Myocyte (in vitro differentiated cells): ENCODE measurements at regions not wholly inside any gene's neighbourhood (a gene's known extent, or its start where the extent isn't known, plus 50 kb on each side); places are given as distances from the start of the nearest gene placed in this dataset.
A peak's percentile ranks its signal among the peaks of the same experiment; 100 is the strongest.

ENCODE experiments used
- DNase-seq: peaks from one replicate; pipeline ENCODE4 v3.0.0-alpha.2; 2012; ENCODE audit warnings: low read depth

DNA sequence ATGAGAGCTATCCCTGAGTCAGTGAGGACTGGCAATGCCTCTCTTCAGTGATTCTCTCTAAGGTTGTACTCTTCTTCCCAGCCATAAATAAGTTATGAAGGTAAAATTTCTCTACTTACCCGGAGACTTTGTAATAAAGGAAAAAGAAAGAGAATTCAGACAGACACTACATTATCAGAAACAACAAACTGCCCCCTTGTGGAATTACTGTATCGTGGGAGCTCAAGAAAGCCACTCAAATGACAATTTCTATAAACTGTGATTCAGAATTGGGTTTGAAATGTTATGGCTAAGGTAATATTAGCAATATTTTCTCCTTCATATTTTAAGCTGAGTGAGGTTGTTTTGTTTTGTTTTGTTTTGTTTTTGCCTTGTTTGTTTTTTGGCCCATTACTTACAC, 155.8 kb upstream of the TANK start:
- peak; percentile 30 for DNase-seq

DNA sequence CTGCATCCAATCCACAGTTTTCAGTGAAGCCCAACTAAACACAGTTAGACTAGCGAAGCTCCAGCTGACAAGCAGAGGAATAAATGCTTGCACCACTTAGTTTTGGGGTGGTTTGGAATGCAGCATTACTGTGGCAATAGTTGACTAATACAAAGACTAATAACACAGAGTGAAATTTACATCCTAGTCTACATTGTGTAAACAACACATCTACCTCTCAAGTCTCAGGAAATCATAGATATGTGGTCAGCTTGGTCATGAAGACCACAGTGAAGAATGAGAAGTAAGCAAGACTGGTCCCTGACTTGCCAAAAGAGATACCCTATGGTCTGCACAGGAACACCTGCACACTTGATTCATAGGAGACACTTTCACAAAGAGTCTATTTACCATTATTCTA, 155.1 kb upstream of the TANK start:
- DNase-seq, result no peak

DNA sequence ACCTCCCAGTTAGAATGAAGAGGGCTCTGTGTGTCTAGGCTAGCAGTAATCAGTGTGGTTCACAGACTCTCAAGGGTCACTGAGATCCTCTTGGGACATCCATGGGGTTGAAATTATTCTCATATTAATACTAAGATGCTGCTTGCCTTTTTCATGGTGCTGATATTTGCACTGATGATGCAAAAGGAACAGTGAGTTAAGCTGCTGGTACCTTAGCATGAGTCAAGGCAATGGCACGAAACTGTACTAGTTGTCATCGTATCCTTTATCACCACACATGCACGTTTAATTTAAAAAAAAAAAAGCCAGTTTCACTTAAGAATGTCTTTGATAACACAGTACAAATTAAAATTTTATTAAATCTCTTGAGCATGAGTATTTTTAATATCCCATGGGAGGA, 151.9 kb upstream of the TANK start:
- no peak for DNase-seq

DNA sequence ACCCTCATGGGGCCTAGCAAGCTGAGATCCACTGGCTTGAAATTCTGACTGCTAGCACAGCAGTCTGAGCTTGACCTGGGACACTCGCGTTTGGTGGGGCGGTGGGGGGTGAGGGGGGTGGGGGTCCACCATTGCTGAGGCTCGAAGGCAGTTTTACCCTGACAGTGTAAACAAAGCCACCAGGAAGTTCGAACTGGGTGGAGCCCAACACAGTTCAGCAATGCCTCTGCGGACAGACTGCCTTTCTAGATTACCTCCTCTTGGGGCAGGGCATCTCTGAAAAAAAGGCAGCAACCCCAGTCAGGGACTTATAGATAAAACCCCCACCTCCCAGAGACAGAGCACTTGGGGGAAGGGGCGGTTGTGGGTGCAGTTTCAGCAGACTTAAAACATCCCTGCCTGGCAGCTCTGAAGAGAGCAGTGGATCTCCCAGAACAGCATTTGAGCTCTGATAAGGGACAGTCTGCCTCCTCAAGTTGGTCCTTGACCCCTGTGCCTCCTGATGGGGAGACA, 149.7 kb upstream of the TANK start:
- no peak for DNase-seq

DNA sequence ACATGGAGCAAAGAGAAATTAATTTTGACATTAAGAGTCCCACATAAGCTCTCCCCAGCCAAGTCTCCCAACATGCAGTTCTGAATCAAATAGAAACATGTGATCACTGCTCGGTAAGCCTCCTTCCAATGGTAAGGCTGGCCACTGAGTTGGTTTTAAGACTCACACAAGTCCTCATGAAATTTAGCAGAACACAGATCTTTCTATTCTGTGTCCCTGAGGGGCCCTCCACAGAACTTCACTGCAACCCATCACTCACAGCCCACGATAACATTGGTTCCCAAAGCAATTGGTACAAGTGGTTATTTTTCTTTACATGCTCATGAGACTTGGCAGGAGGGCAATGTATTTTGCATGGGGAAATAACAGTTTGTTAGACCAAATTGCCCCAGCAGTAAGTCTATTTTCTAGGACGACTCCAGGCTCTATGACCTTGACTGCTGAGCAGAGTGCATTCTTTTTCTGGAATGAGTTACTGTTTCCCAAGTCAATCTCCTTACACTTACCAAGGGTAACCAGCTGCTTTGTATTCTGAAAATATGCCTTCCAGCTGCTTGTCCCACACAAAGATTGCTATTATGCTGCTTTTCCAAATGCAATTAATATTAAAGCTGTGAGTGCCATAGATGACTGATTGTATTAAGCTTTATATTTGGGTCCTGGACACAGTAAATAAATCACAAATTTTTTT, 142.3 kb upstream of the TANK start:
- DNase-seq, result peak; percentile 64

DNA sequence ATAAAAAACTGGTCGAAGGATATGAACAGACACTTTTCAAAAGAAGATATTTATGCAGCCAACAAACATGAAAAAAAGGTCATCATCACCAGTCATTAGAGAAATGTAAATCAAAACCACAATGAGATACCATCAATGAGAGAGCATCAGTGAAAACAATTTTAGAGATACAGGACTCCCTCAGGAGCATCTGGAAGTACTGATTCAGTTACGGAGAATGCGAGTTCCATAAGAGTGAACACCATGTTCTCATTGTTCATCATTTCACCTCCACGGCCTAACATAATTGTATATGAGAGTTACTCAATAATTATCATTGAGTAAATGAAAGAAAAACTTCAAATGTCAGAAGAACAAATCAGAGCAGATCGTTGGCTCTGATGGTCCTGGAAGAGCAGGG, 140.9 kb upstream of the TANK start:
- DNase-seq, result no peak

DNA sequence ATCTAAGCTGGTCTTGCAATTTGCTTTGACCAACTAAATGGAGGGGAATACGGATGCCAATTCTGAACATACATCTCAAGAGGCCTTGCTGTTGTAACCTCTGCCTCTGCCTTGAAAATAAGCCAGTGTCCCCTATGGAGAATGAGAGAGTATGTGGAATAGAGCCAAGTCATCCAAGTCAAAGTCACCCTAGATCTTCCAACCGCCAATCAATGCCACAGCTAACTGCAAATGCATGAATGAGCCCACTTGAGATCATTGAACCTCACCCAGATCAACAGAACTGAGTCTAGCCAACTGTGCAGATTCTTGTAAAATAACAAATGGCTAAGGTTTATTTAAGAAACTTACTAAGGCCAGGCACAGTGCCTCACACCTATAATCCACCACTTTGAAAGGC, 139.8 kb upstream of the TANK start:
- DNase-seq, result no peak

DNA sequence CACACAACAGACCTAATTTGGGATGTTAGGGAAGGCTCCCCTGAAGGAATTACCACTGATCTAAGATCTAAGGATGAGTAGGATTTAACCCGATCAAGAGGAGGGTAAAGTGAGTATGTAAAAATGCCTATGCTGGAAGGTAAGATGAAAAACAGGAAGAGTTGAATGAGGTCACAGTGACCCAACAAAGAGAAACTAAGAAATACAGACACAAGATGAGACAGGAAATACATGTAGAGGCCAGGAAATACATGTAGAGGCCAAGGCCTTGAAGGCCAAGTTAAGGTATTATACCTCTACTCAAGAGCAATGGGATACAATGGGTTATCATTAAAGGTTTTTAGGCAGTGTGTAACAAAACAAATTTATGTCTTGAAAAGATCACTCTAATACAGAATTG, 131.6 kb upstream of the TANK start:
- no peak for DNase-seq

DNA sequence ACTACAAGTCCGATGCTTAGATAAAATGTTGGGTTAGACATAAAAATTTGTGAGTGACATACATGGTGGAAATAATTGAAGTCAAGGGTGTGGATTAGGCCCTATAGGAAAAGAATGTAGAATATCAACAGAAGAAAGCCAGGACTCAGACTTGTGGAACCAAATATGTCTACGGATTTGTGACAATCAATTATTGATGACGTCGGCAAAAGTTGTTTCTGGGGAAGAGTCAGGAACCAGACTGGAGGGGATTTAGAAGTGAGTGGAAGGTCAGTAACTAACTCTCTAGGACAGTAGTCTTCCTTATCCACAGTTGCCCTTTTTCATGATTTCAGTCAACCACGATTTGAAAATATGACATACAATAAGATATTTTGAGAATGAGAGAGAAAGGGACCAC, 130.9 kb upstream of the TANK start:
- DNase-seq, result no peak

DNA sequence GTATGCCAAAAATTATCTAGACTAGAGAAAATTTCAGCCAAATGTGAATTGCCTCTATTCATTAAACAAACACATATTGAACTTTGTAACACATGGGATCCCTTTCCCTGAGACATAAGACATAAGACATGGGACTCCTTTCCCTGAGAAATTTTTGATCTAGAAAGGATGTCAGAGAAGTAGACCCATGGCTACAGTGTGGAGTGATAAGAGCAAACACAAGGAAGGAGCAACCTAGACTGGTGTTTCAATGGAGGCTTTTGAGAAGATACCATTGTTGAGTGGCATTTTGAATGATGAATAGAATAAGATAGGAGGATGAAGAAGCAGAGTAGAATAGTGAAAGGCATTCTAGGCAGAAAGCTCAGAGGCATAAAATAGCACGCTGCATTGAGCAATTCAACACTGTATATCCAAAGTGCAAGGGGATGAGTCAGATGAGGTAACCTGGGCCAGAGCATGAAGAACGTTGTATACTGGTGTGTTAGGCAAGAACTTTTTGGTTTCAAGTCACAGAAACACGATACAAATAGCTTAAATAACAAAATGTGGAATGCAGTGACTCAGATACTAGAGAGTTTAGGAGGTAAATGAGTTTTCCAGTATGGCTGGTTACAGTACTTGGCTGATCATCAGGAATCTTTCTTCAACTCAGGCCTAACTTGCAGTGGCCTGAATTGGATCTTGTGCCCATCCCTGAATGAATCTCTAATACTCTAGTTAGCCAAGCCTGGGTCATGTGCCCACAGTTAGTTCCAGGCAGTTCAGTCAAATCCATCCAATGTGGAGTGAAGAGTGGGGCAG, 129.8 kb upstream of the TANK start:
- peak; percentile 74 for DNase-seq

DNA sequence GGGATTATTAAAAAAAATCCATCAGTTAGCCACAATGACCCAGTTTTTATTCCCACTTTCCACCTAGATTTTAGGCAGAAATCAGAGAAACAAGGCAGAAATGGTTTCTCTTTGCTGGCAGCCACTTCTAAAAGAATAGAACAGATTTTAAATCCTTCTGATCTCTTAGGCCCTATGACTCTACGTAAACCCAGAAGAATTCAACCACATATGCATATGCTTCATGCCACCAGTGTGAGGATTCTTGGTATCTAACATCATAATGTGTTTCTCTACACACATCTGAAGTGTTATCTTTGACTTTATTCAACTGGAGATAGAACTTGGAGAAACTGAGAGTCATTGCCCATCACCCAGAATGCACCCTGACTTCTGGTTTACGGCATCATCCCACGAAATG, 128.7 kb upstream of the TANK start:
- DNase-seq, result no peak

DNA sequence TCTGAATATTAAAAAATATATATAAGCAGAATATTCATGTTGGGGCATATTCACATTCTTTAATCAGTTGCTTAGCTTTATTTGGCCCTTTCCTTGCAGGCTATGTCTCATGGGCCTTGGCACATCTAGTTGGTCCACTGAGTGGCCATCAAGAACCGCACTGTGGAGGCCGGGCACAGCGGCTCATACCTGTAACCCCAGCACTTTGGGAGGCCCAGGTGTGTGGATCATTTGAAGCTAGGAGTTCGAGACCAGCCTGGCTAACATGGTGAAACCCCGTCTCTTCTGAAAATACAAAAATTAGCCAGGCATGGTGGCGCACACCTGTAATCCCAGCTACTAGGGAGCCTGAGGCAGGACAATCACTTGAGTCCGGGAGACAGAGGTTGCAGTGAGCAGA, 127.6 kb upstream of the TANK start:
- no peak for DNase-seq

DNA sequence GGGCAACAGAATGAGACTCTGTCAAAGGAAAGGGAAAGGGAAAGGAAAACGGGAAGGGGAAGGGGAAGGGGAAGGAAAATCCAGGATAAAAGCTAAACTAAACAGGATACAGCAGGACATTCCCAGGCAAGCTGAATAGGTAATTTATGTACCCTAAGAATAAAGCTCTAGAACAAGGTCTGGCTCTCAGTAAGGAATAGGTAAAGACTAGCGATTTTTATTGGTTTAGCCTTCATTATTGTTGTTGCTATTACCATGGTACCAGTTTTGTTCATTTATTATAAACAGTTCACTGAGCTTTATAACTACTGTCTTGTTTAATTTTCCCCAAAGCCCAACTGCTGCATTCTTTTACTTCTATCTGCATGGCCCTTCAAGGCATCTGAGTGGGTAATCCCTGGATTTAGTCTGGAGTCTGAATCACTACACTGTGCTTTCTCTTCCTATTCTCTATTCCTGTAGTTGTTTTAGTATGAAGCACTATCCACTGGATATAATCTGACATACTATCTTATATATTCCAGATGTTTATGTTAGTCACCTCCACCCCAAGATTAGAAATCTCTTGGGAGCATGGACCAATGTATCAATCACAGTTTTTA, 127.1 kb upstream of the TANK start:
- peak; percentile 14 for DNase-seq

DNA sequence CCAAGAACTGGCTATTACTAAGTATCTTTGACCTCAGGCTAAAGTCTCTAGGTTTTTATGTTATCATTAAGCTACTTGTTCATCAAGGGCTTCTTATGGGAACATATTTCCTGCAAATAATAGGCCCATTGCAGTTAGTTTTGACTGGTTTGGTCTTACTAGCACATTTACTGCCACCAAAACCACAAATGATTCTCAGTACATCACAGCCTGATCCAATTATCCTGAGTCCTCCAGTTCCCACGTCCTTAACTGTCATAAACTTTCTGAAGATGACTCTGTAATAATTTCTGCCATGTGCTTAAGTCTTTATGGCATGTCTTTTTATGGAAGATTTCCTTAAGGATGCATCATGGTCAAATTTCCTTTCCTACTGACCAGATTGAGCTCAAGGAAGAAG, 123.3 kb upstream of the TANK start:
- DNase-seq, result peak; percentile 9

DNA sequence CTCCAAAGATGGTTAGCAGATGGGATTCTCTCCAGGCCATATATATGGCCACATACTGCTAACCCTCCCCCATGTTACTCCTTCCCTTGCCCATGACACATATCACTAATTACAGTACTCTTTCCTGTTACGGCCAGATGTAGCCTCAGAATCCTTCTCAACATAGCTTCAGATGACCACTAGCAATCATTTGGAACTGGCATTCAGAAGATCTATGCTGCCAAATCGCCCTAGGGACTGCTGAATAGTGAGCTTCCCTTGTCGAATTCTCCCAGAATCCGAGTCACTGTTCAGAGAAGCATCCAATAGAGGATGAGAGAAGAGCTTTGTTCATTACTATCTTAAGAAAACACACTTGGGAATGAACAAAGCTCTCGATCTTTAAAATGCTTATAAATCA, 121.2 kb upstream of the TANK start:
- no peak for DNase-seq

DNA sequence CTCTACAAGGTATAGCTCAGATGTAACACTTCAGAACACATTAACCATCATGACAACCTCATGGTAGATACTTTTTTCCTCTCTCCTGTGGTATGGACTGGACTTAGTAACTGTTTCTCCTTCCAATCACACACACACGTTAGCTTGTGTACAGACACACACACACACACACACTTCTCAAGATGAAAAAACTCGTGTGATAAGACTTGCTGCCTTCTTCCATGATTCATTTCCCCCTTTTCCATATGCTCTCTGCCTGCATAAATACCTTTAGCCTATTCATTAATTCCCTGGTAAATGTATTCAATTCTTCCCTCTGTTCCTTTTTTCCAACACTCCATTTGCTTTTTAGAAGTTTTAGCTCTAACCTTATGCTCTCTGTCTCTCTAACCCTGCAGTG, 118.9 kb upstream of the TANK start:
- no peak for DNase-seq

DNA sequence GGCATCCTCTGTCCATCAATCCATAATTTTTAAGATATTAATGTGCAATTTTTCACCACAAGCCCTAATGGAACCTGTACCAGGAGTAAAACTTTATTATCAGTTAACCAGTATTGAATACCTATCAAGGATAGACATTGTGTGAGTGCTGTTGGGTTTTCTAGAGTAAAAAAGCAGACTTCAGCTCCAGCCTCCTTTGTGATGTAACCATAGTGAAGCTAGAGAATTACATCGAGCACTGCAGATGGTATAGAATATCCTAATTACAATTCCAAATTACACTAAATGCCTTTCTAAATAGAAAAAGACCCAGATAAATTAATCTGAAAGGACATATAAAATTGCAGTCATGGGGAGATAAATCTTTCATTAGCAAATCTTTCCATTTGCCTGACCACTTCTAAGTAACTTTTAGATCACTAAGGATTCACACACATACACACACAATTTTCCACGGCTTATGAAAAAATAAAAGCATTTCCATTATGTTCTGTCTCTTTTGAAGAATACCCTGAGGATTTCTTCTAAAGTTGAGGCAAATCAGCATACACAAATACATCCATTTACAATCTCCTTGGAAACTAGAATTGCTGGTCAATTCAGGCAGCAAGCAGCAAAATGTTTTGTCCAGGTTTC, 117.1 kb upstream of the TANK start:
- DNase-seq, result no peak

DNA sequence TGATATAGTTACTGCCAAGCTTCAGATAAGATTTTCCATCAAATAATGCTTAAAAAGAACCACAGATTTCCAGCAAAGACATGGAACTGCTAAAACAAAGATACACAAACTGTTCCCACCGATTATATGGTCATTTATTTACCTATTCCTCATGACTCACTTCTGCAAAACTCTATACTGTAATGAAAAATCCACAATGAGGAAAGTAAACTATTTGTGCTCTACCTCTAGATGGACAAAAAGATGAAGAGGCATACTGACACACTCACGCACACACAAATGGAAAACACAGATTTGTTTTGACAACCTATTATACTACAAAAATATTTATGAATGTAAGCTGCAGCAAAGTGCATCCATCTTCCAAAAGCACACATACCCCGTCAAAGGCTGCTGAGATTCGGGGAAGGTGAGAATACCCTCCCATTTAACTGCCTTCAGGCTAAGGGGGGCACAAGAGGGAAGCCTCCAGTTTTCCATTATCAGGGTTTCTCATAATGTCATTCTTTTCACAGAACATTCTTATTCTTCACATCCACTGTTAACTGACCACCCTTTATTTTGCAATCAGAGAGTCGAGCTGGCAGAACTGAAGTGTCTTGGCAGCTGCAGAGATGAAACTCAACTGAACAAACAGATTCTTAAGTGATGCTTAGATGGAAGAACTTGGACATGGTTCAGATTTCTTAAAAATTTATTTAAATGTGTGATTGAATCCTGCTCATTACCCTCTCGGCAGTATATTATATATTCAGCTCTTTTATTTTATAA, 115.9 kb upstream of the TANK start:
- peak; percentile 61 for DNase-seq

DNA sequence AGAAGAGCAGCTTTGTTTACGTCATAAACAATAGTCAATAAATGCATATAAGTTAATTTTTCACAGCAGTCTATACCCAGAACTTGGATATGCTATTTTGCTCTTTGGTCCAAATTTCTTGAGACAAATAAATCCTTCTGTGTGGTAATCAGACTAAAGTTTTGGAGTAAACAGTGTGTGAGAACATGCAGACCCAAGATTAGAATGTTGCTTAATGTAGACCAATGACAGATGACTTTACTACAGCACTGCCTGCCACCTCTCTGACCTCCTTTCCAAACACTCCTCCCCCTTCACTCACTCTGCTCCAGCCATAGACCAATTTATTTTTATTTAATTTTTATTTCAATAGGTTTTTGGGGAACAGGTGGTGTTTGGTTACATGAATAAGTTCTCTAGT, 115.3 kb upstream of the TANK start:
- DNase-seq, result peak; percentile 8

DNA sequence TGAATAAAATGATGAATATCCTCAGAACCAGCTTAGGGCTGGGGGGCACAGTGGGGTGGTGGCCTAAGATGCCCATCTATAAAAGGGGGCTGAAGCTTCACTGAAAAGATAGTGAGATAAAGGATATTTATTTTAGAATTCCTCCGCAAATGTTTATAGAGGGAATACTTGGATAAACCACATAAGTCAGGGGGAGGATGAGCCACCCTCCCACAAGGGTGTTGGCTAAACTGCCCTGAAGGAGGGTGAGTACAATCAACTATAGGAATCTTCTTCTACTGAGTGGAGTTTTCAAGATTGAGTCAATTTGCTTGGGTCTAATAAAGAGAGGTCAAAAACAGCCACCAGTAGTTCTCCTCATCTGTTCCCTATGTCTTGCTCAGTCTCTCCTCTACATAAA, 114.5 kb upstream of the TANK start:
- no peak for DNase-seq

DNA sequence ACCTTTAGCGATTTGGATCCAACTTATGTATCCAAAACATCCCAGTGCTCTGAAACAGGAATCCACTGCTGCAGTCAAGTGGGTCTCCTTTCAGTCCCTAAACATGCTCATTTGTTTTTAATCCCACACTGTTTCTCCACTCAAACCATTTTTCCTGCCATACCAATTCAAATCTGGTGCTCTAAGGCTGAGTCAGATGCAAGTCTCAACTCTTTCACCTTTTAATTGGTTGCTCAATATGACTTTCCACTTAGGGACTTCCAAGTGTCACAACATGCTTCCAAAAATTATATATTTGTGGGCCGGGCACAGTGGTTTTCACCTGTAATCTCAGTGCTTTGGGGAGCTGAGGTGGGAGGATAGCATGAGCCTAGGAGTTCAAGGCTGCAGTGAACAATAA, 113.4 kb upstream of the TANK start:
- no peak for DNase-seq
